K562 (cell line): ENCODE measurements at regions not wholly inside any gene's neighbourhood (a gene's known extent, or its start where the extent isn't known, plus 50 kb on each side); places are given as distances from the start of the nearest gene placed in this dataset.

ENCODE experiments used
- ATAC-seq: fragments of 200-7000 bp; cut with Tn5 transposase; 3 replicates; pipeline ENCODE4 v1.9.1; 2020; ENCODE audit warnings: moderate library complexity
- BruUV-seq: library from RNA; stranded (reverse); fragments of 400-500 nt; replicated peaks from 2 replicates; lab custom pipeline; 2021; lab: Mats Ljungman, UMichigan
- CTCF ChIA-PET: fragments of 300-600 bp; formaldehyde crosslinking; extraction: SDS; loops from one replicate; lab custom pipeline; 2021; ENCODE audit warnings: low intra/inter-chr PET ratio; lab: Yijun Ruan, JAX
- POLR2A ChIA-PET: fragments of 300-600, 350-650 bp; sonication (Branson Sonifier 250); formaldehyde crosslinking; extraction: SDS; loops from one replicate; lab custom pipeline; 2021; ENCODE audit warnings: antibody characterized with exemption, inconsistent platforms; lab: Yijun Ruan, JAX
- DNase-seq, 4 experiments: peaks; one replicate each; pipeline versions ENCODE4 v3.0.0 to v3.0.0-alpha.2; 2011 to 2018; ENCODE audit warnings: low spot score in 3 of 4, mixed read lengths in 3 of 4; ENCODE audit errors: extremely low read depth in 1 of 4
- FAIRE-seq: peaks from 2 replicates; lab custom pipeline; 2011; peaks lifted over from hg19 to GRCh38; lab: Jason Lieb, UNC
- H2AFZ ChIP-seq: 2 replicates; pipeline ENCODE4 v1.6.0; 2011; ENCODE audit warnings: low read depth, low read length, control low read depth, inconsistent platforms
- H3K27ac ChIP-seq: fragments of 200-600 bp; 3 replicates; pipeline ENCODE4 v1.8.0; 2011; ENCODE audit warnings: low read depth, mild to moderate bottlenecking, control low read depth, inconsistent platforms, low read length, moderate library complexity, mixed read lengths; ENCODE audit errors: extremely low read depth
- H3K27me3 ChIP-seq, 2 experiments: fragments of 300-600 bp in 1 of 2; 2 replicates in 1 of 2; 3 replicates in 1 of 2; pipeline versions ENCODE4 v1.6.0 to v1.8.0; 2011; ENCODE audit warnings: inconsistent platforms in 2 of 2, low read length in 2 of 2, mild to moderate bottlenecking in 1 of 2, mixed read lengths in 1 of 2, moderate library complexity in 1 of 2; ENCODE audit not compliant: control insufficient read depth in 2 of 2, insufficient read depth in 2 of 2
- H3K36me3 ChIP-seq: fragments of 300-600 bp; 3 replicates; pipeline ENCODE4 v1.8.0; 2011; ENCODE audit warnings: mild to moderate bottlenecking, low read length, inconsistent platforms; ENCODE audit not compliant: control insufficient read depth, insufficient read depth
- H3K4me1 ChIP-seq, 2 experiments: fragments of 200-600 bp in 1 of 2; replicated peaks in 1 of 2; 2 replicates in 1 of 2; 3 replicates in 1 of 2; pipeline versions ENCODE4 v1.5.1 to v1.8.0; 2011; ENCODE audit warnings: inconsistent platforms in 2 of 2, low read length in 2 of 2, mild to moderate bottlenecking in 1 of 2, mixed read lengths in 1 of 2, moderate library complexity in 1 of 2; ENCODE audit not compliant: control insufficient read depth in 2 of 2, insufficient read depth in 2 of 2
- H3K4me2 ChIP-seq: 2 replicates; pipeline ENCODE4 v1.6.1; 2011; ENCODE audit warnings: low read length, control low read depth, inconsistent platforms, mixed read lengths; ENCODE audit not compliant: insufficient read depth
- H3K4me3 ChIP-seq: fragments of 200-600 bp; sonication (generic), shearing (Covaris generic); 2 replicates; pipeline ENCODE4 v1.5.1; 2016; ENCODE audit warnings: control low read depth, inconsistent platforms
- H3K79me2 ChIP-seq: fragments of 200-600 bp; 3 replicates; pipeline ENCODE4 v1.8.0; 2011; ENCODE audit warnings: low read length, inconsistent platforms; ENCODE audit not compliant: control insufficient read depth, insufficient read depth
- H3K9ac ChIP-seq, 2 experiments: 2 replicates each; pipeline versions ENCODE4 v1.6.0 to v1.6.1; 2011; ENCODE audit warnings: low read depth in 2 of 2, low read length in 2 of 2, control low read depth in 1 of 2, inconsistent platforms in 1 of 2, mild to moderate bottlenecking in 1 of 2, mixed read lengths in 1 of 2; ENCODE audit not compliant: insufficient read depth in 1 of 2
- H3K9me1 ChIP-seq: one replicate; pipeline ENCODE4 v1.6.0; 2011; ENCODE audit warnings: inconsistent platforms, mild to moderate bottlenecking, low read length, moderate library complexity; ENCODE audit not compliant: control insufficient read depth, insufficient read depth
- H3K9me3 ChIP-seq: replicated peaks from 2 replicates; pipeline ENCODE4 v1.5.1; 2011; ENCODE audit warnings: low read depth, low read length, inconsistent platforms; ENCODE audit not compliant: control insufficient read depth, insufficient read depth
- H4K20me1 ChIP-seq: replicated peaks from 2 replicates; pipeline ENCODE4 v1.6.1; 2011; ENCODE audit warnings: low read length, inconsistent platforms, mixed read lengths; ENCODE audit not compliant: control insufficient read depth, insufficient read depth
- WGBS: fragments of 100-300 bp; shearing (Covaris generic); methylation state at CpG from one replicate; pipeline ENCODE4 v1.1.6; 2016; ENCODE audit warnings: low coverage, mixed read lengths; ENCODE audit not compliant: insufficient coverage; ENCODE audit errors: missing lambda C conversion rate; 5-methylcytosine and 5-hydroxymethylcytosine counted together
- in situ Hi-C: fragments of 300-500 bp; cut with MboI; formaldehyde crosslinking; loops from 4 replicates; pipeline ENCODE4 v1.15.0; 2018; ENCODE audit warnings: inconsistent platforms, mixed read lengths
- intact Hi-C: fragments of 100-400 bp; cut with micrococcal nuclease; formaldehyde crosslinking; loops from 2 replicates; pipeline ENCODE4 v1.14.2; 2022
- TF ChIP-seq, protein P1 (sequence below), 3 experiments: IDR thresholded peaks in 2 of 3; conservative IDR thresholded peaks in 1 of 3; 2 replicates each; pipeline ENCODE4 v1.5.1; 2011 to 2012; ENCODE audit warnings: low read length in 3 of 3, mild to moderate bottlenecking in 3 of 3, control low read depth in 2 of 3, improper control_type of control experiment in 1 of 3, inconsistent platforms in 1 of 3, low read depth in 1 of 3, mixed read lengths in 1 of 3, moderate library complexity in 1 of 3; ENCODE audit not compliant: insufficient read depth in 2 of 3
- TF ChIP-seq, protein P2 (sequence below): fragments of 250-450 bp; sonication (Bioruptor Pico); IDR thresholded peaks from 2 replicates; pipeline ENCODE4 v1.4.0; 2020

DNA sequence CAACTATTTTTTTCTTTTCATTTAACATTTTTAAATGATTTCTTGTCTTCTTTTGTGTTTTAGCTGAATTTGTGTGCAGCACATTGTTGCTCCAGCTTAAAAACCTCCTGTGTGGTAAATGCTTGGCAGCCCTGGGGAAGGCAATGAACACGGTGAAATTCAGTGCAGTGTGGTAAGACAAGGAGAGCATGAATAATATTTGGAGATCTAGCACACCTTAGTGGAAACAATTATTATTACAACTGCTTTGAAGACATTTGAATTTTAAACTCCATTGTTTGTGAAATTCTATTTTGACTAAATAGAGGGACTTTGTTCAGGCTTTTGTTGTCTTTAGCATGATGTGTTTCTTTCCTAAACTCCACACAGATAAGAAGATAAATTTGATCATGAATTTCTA is 242.6 kb upstream of the CXADR start:
- no TSS peak for BruUV-seq
- POLR2A ChIA-PET: no interaction called here
- Histone ChIP-seq H3K27ac (no peak overlapping the region), H3K4me1 (no peaks in the 10 kb centered on the region), H4K20me1 (no peaks in the 10 kb centered on the region)
- TF ChIP-seq, protein P1, sequence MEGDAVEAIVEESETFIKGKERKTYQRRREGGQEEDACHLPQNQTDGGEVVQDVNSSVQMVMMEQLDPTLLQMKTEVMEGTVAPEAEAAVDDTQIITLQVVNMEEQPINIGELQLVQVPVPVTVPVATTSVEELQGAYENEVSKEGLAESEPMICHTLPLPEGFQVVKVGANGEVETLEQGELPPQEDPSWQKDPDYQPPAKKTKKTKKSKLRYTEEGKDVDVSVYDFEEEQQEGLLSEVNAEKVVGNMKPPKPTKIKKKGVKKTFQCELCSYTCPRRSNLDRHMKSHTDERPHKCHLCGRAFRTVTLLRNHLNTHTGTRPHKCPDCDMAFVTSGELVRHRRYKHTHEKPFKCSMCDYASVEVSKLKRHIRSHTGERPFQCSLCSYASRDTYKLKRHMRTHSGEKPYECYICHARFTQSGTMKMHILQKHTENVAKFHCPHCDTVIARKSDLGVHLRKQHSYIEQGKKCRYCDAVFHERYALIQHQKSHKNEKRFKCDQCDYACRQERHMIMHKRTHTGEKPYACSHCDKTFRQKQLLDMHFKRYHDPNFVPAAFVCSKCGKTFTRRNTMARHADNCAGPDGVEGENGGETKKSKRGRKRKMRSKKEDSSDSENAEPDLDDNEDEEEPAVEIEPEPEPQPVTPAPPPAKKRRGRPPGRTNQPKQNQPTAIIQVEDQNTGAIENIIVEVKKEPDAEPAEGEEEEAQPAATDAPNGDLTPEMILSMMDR (IDR thresholded peaks at IDR 0.05 in 2 of 3, conservative IDR thresholded peaks at IDR 0.05 in 1 of 3; ENCODE audit: insufficient read depth in 2 of 3, low read depth in 1 of 3, low read length in 3 of 3): peak in 1 of 3 experiments; percentile 29; a peak in 1 of 6 replicates
- TF ChIP-seq, protein P2, sequence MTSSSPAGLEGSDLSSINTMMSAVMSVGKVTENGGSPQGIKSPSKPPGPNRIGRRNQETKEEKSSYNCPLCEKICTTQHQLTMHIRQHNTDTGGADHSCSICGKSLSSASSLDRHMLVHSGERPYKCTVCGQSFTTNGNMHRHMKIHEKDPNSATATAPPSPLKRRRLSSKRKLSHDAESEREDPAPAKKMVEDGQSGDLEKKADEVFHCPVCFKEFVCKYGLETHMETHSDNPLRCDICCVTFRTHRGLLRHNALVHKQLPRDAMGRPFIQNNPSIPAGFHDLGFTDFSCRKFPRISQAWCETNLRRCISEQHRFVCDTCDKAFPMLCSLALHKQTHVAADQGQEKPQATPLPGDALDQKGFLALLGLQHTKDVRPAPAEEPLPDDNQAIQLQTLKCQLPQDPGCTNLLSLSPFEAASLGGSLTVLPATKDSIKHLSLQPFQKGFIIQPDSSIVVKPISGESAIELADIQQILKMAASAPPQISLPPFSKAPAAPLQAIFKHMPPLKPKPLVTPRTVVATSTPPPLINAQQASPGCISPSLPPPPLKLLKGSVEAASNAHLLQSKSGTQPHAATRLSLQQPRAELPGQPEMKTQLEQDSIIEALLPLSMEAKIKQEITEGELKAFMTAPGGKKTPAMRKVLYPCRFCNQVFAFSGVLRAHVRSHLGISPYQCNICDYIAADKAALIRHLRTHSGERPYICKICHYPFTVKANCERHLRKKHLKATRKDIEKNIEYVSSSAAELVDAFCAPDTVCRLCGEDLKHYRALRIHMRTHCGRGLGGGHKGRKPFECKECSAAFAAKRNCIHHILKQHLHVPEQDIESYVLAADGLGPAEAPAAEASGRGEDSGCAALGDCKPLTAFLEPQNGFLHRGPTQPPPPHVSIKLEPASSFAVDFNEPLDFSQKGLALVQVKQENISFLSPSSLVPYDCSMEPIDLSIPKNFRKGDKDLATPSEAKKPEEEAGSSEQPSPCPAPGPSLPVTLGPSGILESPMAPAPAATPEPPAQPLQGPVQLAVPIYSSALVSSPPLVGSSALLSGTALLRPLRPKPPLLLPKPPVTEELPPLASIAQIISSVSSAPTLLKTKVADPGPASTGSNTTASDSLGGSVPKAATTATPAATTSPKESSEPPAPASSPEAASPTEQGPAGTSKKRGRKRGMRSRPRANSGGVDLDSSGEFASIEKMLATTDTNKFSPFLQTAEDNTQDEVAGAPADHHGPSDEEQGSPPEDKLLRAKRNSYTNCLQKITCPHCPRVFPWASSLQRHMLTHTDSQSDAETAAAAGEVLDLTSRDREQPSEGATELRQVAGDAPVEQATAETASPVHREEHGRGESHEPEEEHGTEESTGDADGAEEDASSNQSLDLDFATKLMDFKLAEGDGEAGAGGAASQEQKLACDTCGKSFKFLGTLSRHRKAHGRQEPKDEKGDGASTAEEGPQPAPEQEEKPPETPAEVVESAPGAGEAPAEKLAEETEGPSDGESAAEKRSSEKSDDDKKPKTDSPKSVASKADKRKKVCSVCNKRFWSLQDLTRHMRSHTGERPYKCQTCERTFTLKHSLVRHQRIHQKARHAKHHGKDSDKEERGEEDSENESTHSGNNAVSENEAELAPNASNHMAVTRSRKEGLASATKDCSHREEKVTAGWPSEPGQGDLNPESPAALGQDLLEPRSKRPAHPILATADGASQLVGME (CRISPR knock-in tag): no peak
- TF ChIP-seq, all 486 proteins: peak for 1
- Histone ChIP-seq H3K9me3 (no peaks in the 10 kb centered on the region), H3K9ac (no peak overlapping the region), H3K27me3 (no peaks in the 10 kb centered on the region), H3K4me3 (no peak overlapping the region), H2AFZ (no peak overlapping the region), H3K79me2 (no peaks in the 10 kb centered on the region), H3K9me1 (no peaks in the 10 kb centered on the region), H3K4me2 (no peak overlapping the region), H3K36me3 (no peaks in the 10 kb centered on the region)
- DNase-seq (peak in 2 of 4 experiments; percentile 0 to 6), ATAC-seq (no peak), FAIRE-seq (no peak)
- CTCF ChIA-PET: no interaction called here
- 0% methylated on average over 1 of the region's 1 CpG for WGBS
- in situ Hi-C loops (no loop called here), intact Hi-C loops (no loop called here)
